SK-N-MC (cell line): ENCODE measurements at regions not wholly inside any gene's neighbourhood (a gene's known extent, or its start where the extent isn't known, plus 50 kb on each side); places are given as distances from the start of the nearest gene placed in this dataset.

Source experiments
- DNase-seq: peaks from one replicate; pipeline ENCODE4 v3.0.0-alpha.2; 2011; ENCODE audit warnings: low read depth, low spot score
- H3K27ac ChIP-seq: fragments of 200-600 bp; sonication (generic); 2 replicates; pipeline ENCODE4 v1.5.1; 2016; ENCODE audit warnings: mixed run types
- H3K36me3 ChIP-seq: fragments of 200-600 bp; sonication (generic); 2 replicates; pipeline ENCODE4 v1.6.1; 2017; ENCODE audit warnings: antibody characterized with exemption, low read length, mixed read lengths; ENCODE audit not compliant: insufficient read depth
- H3K4me3 ChIP-seq: fragments of 200-600 bp; sonication (generic); 2 replicates; pipeline ENCODE4 v1.5.1; 2016
- H3K9ac ChIP-seq: fragments of 200-600 bp; sonication (generic); 2 replicates; pipeline ENCODE4 v1.8.0; 2017; ENCODE audit warnings: mixed run types, mixed read lengths; ENCODE audit not compliant: insufficient read length
- H3K9me3 ChIP-seq: fragments of 200-600 bp; sonication (generic); 2 replicates; pipeline ENCODE4 v1.6.1; 2017; ENCODE audit warnings: low read depth, mild to moderate bottlenecking, antibody characterized with exemption, low read length, moderate library complexity, mixed read lengths
- EZH2 ChIP-seq: fragments of 200-600 bp; sonication (generic); IDR thresholded peaks from one replicate; pipeline ENCODE4 v1.6.1; 2017; ENCODE audit warnings: antibody characterized with exemption
- FOXP2 ChIP-seq: optimal IDR thresholded peaks from 2 replicates; pipeline ENCODE3; 2011; ENCODE audit warnings: mild to moderate bottlenecking, moderate library complexity; ENCODE audit not compliant: insufficient read depth; ENCODE audit errors: extremely low read length, control extremely low read depth
- POLR2AphosphoS5 ChIP-seq: IDR thresholded peaks from 2 replicates; pipeline ENCODE4 v1.6.1; 2012; ENCODE audit warnings: mild to moderate bottlenecking, low read depth, low read length, borderline replicate concordance

GRCh38 chr10:4699950-4700730 lies 125.9 kb upstream of the AKR1E2 start:
- Histone ChIP-seq H3K27ac (no peak overlapping the region), H3K36me3 (no peaks in the 10 kb centered on the region), H3K4me3 (no peak overlapping the region), H3K9ac (no peak overlapping the region), H3K9me3 (no peaks in the 10 kb centered on the region)
- DNase-seq: no peak
- TF ChIP-seq FOXP2 (no peak), POLR2AphosphoS5 (no peak), EZH2 (no peak)

- no peak for DNase-seq
- Histone ChIP-seq H3K9ac (no peak overlapping the region), H3K9me3 (no peaks in the 10 kb centered on the region), H3K4me3 (no peak overlapping the region), H3K27ac (no peak overlapping the region), H3K36me3 (no peaks in the 10 kb centered on the region)
- TF ChIP-seq EZH2: no peak
- TF ChIP-seq POLR2AphosphoS5: no peak
- no peak for TF ChIP-seq FOXP2
Observed at GRCh38 chr10:4698075-4698474, 127.9 kb upstream of the AKR1E2 start.

GRCh38 chr10:4696186-4696585 lies 129.8 kb upstream of the AKR1E2 start:
- no peak overlapping the region for H3K4me3 ChIP-seq
- H3K27ac ChIP-seq: no peak overlapping the region
- no peak for DNase-seq
- H3K36me3 ChIP-seq: no peaks in the 10 kb centered on the region
- TF ChIP-seq POLR2AphosphoS5: no peak
- no peak for TF ChIP-seq EZH2
- TF ChIP-seq FOXP2: no peak
- no peak overlapping the region for H3K9ac ChIP-seq
- no peaks in the 10 kb centered on the region for H3K9me3 ChIP-seq

DNA sequence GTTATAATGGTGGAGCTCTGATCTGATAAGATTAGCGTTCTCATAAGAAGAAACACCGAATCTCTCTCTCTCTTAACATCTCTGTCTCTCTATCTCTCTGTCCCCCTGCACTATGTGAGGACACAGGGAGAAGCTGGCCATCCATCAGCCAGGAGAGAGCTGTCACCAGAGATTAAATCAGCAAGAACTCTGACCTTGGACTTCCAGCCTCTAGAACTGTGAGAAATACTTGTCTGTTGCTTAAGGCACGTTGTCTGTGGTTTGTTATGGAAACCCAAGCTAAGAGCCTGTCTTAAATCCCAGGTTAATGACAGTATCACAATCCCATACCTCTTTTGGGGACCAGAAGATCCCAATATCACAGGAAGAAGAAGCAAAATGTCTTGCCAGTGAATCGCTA lies 132.0 kb upstream of the AKR1E2 start:
- no peaks in the 10 kb centered on the region for H3K36me3 ChIP-seq
- no peaks in the 10 kb centered on the region for H3K9me3 ChIP-seq
- TF ChIP-seq POLR2AphosphoS5 (no peak), FOXP2 (no peak)
- H3K9ac ChIP-seq: no peak overlapping the region
- no peak overlapping the region for H3K27ac ChIP-seq
- no peak overlapping the region for H3K4me3 ChIP-seq
- no peak for DNase-seq

DNA sequence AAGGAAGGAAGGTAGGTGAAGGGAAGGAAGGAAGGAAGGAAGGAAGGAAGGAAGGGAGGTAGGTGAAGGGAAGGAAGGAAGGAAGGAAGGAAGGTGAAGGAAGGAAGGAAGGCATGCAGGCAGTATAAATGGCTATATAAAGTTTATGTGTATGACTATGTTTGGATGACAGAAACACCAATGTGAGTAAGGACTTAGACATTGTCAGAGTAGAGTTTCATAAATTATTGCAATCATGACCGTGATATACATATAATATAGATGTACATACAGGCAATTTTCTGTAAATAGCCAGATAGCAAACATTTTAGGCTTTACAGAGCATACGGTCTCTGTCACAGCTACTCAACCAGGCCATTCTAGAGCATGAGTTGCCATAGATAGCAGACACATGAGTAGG lies 133.8 kb upstream of the AKR1E2 start:
- Histone ChIP-seq H3K4me3 (no peak overlapping the region), H3K36me3 (no peaks in the 10 kb centered on the region), H3K9me3 (no peaks in the 10 kb centered on the region), H3K9ac (no peak overlapping the region), H3K27ac (peak overlapping the region; percentile 82)
- peak; percentile 20 for DNase-seq
- TF ChIP-seq FOXP2: no peak
- TF ChIP-seq EZH2: no peak
- no peak for TF ChIP-seq POLR2AphosphoS5

GRCh38 chr10:4691776-4692175 lies 134.2 kb upstream of the AKR1E2 start:
- TF ChIP-seq FOXP2 (no peak), POLR2AphosphoS5 (no peak), EZH2 (no peak)
- Histone ChIP-seq H3K27ac (peak overlapping the region; percentile 84), H3K9ac (peak overlapping the region; percentile 12), H3K9me3 (no peaks in the 10 kb centered on the region), H3K4me3 (no peak overlapping the region), H3K36me3 (no peaks in the 10 kb centered on the region)
- peak; percentile 28 for DNase-seq

- Histone ChIP-seq H3K9ac (peak overlapping the region; percentile 12), H3K9me3 (no peaks in the 10 kb centered on the region), H3K36me3 (no peaks in the 10 kb centered on the region), H3K4me3 (no peak overlapping the region), H3K27ac (peak overlapping the region; percentile 84)
- TF ChIP-seq POLR2AphosphoS5: no peak
- TF ChIP-seq FOXP2: no peak
- no peak for TF ChIP-seq EZH2
- no peak for DNase-seq
Observed at GRCh38 chr10:4691301-4691700, 134.7 kb upstream of the AKR1E2 start.

DNA sequence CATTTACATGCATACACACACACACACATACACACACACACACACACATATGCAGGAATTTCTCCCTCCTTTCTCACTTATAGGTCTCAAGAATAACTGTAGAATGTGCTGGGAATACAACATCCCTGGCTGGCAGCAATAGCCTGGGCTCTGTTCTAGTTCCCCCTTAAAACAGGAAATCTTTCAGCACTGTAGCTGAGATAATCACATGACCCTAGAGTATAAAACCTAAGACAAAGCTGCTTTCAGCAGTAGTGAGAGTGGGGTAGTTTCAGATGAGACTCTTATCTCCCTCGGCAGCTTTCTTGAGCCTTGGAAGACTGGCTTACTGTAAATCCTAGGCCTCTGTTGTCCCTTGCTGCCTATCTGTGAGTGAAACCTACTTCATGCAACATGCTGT lies 137.4 kb upstream of the AKR1E2 start:
- TF ChIP-seq EZH2 (no peak), POLR2AphosphoS5 (no peak), FOXP2 (no peak)
- Histone ChIP-seq H3K36me3 (no peaks in the 10 kb centered on the region), H3K9ac (no peak overlapping the region), H3K27ac (no peak overlapping the region), H3K9me3 (no peaks in the 10 kb centered on the region), H3K4me3 (no peak overlapping the region)
- no peak for DNase-seq

DNA sequence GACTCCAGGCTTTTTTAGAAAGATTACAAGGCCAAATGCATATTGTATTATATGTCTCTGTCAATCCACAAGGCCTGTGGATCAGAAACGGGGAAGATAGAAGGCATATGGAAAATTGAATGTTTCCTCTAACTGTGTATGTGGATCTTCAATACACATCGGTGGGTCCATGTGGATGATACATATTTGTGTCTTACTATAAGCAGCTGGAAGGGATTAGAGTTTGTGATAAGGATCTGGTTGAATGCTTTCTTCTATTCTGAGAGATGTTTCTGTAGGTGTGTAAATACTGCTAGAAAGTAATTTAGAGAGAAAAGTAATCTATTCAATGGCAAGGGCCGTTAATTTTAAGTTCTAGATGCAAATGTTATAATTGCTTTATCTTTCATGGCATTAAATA lies 137.8 kb upstream of the AKR1E2 start:
- H3K9me3 ChIP-seq: no peaks in the 10 kb centered on the region
- no peak for DNase-seq
- H3K27ac ChIP-seq: no peak overlapping the region
- no peak overlapping the region for H3K4me3 ChIP-seq
- H3K36me3 ChIP-seq: no peaks in the 10 kb centered on the region
- H3K9ac ChIP-seq: no peak overlapping the region
- no peak for TF ChIP-seq FOXP2

GRCh38 chr10:4687397-4687796 lies 138.6 kb upstream of the AKR1E2 start:
- Histone ChIP-seq H3K4me3 (no peak overlapping the region), H3K27ac (no peak overlapping the region), H3K9ac (no peak overlapping the region), H3K9me3 (no peaks in the 10 kb centered on the region), H3K36me3 (no peaks in the 10 kb centered on the region)
- DNase-seq: no peak
- TF ChIP-seq EZH2 (no peak), FOXP2 (no peak), POLR2AphosphoS5 (no peak)
